ENCODE measurements at regions not wholly inside any gene's neighbourhood (a gene's known extent, or its start where the extent isn't known, plus 50 kb on each side); places are given as distances from the start of the nearest gene placed in this dataset.

- in situ Hi-C loops (cut with MboI; ENCODE audit: low sequenced_read_pairs in 4 of 4) (no loop called here), intact Hi-C loops (cut with DNase I; ENCODE audit: low total_unique reads) (no loop called here)
- Histone ChIP-seq H3K36me3 (no peaks in the 10 kb centered on the region), H3K4me3 (no peak overlapping the region), H3K9me3 (no peaks in the 10 kb centered on the region), H3K4me1 (peaks cover 0 to 4% of the 10 kb centered on the region in 2 donors), H3K27ac (no peak overlapping the region), H3K27me3 (no peaks in the 10 kb centered on the region)
- DNase-seq (no peak), ATAC-seq (peak in 1 of 2 donors; percentile 27)
- TF ChIP-seq CTCF (IDR thresholded peaks at IDR 0.05 in 4 of 5, conservative IDR thresholded peaks at IDR 0.05 in 1 of 5): no peak
- TF ChIP-seq POLR2A (IDR thresholded peaks at IDR 0.05): no peak
Measured at GRCh38 chr11:33646629-33647028, 54.0 kb downstream of the C11orf91 start.

GRCh38 chr11:33646168-33646567, 54.5 kb downstream of the C11orf91 start:
- ATAC-seq: no peak
- H3K9me3 ChIP-seq: no peaks in the 10 kb centered on the region

GRCh38 chr11:33645686-33646085, 54.9 kb downstream of the C11orf91 start:
- Histone ChIP-seq H3K9me3 (no peaks in the 10 kb centered on the region), H3K4me1 (no peaks in the 10 kb centered on the region), H3K27ac (no peak overlapping the region), H3K27me3 (no peaks in the 10 kb centered on the region), H3K36me3 (no peaks in the 10 kb centered on the region), H3K4me3 (no peak overlapping the region)
- TF ChIP-seq POLR2A (IDR thresholded peaks at IDR 0.05): no peak
- no peak for TF ChIP-seq CTCF (IDR thresholded peaks at IDR 0.05 in 4 of 5, conservative IDR thresholded peaks at IDR 0.05 in 1 of 5)
- ATAC-seq (no peak), DNase-seq (no peak)
- in situ Hi-C loops (cut with MboI; ENCODE audit: low sequenced_read_pairs in 4 of 4) (no loop called here), intact Hi-C loops (cut with DNase I; ENCODE audit: low total_unique reads) (no loop called here)

More at GRCh38 chr11:33646168-33646567, 54.5 kb downstream of the C11orf91 start:
- H3K4me3 ChIP-seq: no peak overlapping the region
- TF ChIP-seq POLR2A (IDR thresholded peaks at IDR 0.05) (no peak), CTCF (IDR thresholded peaks at IDR 0.05 in 4 of 5, conservative IDR thresholded peaks at IDR 0.05 in 1 of 5) (no peak)
- H3K36me3 ChIP-seq: no peaks in the 10 kb centered on the region
- DNase-seq: no peak
- intact Hi-C loops (cut with DNase I; ENCODE audit: low total_unique reads) (no loop called here), in situ Hi-C loops (cut with MboI; ENCODE audit: low sequenced_read_pairs in 4 of 4) (no loop called here)
- H3K27ac ChIP-seq: no peak overlapping the region
- H3K4me1 ChIP-seq: no peaks in the 10 kb centered on the region
- no peaks in the 10 kb centered on the region for H3K27me3 ChIP-seq

GRCh38 chr11:33643167-33643824, 57.3 kb downstream of the C11orf91 start:
- DNase-seq: no peak
- Histone ChIP-seq H3K4me3 (no peak overlapping the region), H3K27me3 (no peaks in the 10 kb centered on the region), H3K27ac (no peak overlapping the region), H3K4me1 (no peaks in the 10 kb centered on the region), H3K36me3 (no peaks in the 10 kb centered on the region), H3K9me3 (no peaks in the 10 kb centered on the region)
- no peak for TF ChIP-seq CTCF (IDR thresholded peaks at IDR 0.05 in 4 of 5, conservative IDR thresholded peaks at IDR 0.05 in 1 of 5)
- no peak for TF ChIP-seq POLR2A (IDR thresholded peaks at IDR 0.05)
- no peak for ATAC-seq
- intact Hi-C loops (cut with DNase I; ENCODE audit: low total_unique reads): no loop called here
- in situ Hi-C loops (cut with MboI; ENCODE audit: low sequenced_read_pairs in 4 of 4): no loop called here

All from gastrocnemius medialis (tissue), 4 donors.